ENCODE measurements at regions not wholly inside any gene's neighbourhood (a gene's known extent, or its start where the extent isn't known, plus 50 kb on each side); places are given as distances from the start of the nearest gene placed in this dataset.

DNA sequence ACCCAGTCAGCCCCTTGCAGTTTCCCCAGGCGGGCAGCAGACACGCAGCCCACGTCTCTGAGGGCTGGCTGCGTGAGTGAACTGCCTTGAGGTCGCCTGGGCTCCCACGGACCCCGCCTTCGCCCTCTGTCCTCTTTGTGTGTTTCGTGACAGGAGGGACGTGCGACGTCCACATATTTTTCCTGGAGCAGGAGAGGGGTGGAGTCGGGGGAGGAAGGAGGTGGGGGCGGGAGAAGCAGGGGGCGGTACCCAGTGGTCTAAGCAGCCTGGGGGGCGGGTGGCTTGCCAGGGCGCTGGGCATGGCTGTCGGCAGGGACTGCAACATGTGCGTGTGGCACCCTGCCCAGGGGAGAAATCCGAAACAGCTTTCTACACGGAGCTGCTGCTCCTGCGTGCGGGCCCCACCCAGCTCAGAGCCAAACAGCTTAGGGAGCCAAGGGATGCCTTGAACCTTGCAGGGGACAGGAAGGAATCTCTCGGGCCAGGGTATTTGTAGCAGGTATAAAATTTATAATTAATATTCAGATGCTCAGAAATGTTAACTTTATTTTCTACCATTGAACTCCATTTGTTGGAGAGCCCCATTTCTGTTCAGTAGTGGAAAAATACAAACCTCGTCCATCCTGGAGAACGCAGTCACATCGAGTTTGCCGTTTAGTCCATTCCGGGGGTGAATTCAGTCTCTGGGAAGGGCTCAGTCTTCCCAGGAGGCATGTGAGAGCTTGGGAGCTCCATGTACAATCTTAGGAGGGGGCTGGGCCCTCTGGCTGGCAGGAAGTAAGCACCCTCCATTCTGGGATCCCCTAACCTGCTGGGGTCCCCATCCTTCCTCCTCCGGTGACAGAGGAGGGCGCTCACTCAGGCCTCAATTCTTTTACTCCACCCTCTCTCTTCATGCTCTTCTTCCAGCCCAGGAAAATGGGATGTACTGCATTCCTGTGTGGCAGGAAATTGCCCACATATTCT, 79.1 kb upstream of the MEF2A start:
- TF ChIP-seq CTCF (IDR thresholded peaks at IDR 0.05), result no peak
- peak; percentile 22 for TF ChIP-seq EZH2 (IDR thresholded peaks at IDR 0.05)

Data from neural progenitor cell (in vitro differentiated cells).